ENCODE measurements at regions not wholly inside any gene's neighbourhood (a gene's known extent, or its start where the extent isn't known, plus 50 kb on each side); places are given as distances from the start of the nearest gene placed in this dataset.

GRCh38 chr4:38268837-38269236 is 308.6 kb downstream of the PTTG2 start (continued):
- TF ChIP-seq ZNF740 (CRISPR knock-in tag; IDR thresholded peaks at IDR 0.05): no peak
- no peak for TF ChIP-seq ZNF740 (tag; IDR thresholded peaks at IDR 0.05)
- TF ChIP-seq, protein P1, sequence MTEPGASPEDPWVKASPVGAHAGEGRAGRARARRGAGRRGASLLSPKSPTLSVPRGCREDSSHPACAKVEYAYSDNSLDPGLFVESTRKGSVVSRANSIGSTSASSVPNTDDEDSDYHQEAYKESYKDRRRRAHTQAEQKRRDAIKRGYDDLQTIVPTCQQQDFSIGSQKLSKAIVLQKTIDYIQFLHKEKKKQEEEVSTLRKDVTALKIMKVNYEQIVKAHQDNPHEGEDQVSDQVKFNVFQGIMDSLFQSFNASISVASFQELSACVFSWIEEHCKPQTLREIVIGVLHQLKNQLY (CRISPR knock-in tag; conservative IDR thresholded peaks at IDR 0.05): no peak
- no peak for TF ChIP-seq STAG1 (CRISPR knock-in tag; IDR thresholded peaks at IDR 0.05; ENCODE audit: borderline replicate concordance)
- TF ChIP-seq ATF4 (CRISPR knock-in tag; IDR thresholded peaks at IDR 0.05): no peak

- no peaks in the 10 kb centered on the region for H3K4me1 ChIP-seq (replicated peaks in 1 of 2; ENCODE audit: control insufficient read depth in 2 of 2, insufficient read depth in 2 of 2, low read length in 2 of 2)
- H3K27me3 ChIP-seq (ENCODE audit: control insufficient read depth in 2 of 2, insufficient read depth in 2 of 2, low read length in 2 of 2): no peaks in the 10 kb centered on the region
- 0 out of 2 replicates have a peak, but pooled peaks cover 3% of the 10 kb centered on the region for H3K9me3 ChIP-seq (replicated peaks; ENCODE audit: control insufficient read depth, insufficient read depth, low read depth, low read length)
- no peak overlapping the region for H3K9ac ChIP-seq (ENCODE audit: insufficient read depth in 1 of 2, low read depth in 2 of 2, low read length in 2 of 2)
- H3K79me2 ChIP-seq (ENCODE audit: control insufficient read depth, insufficient read depth, low read length): no peaks in the 10 kb centered on the region
- no TSS peak for BruUV-seq (replicated peaks)
- H3K4me2 ChIP-seq (ENCODE audit: insufficient read depth, low read length): no peak overlapping the region
- CTCF ChIA-PET (ENCODE audit: low intra/inter-chr PET ratio): no interaction called here
- DNase-seq (ENCODE audit: extremely low read depth in 1 of 4, low spot score in 3 of 4) (no peak), FAIRE-seq (no peak), ATAC-seq (no peak)
- no peaks in the 10 kb centered on the region for H4K20me1 ChIP-seq (replicated peaks; ENCODE audit: control insufficient read depth, insufficient read depth, low read length)
- TF ChIP-seq TAF1 (IDR thresholded peaks at IDR 0.05; ENCODE audit: control insufficient read depth, extremely low read depth, insufficient read depth, low read length, severe bottlenecking): no peak
- TF ChIP-seq, protein P1 (CRISPR knock-in tag; conservative IDR thresholded peaks at IDR 0.05): no peak
- 0 out of 2 replicates have a peak, but pooled peaks have one; percentile 2 for TF ChIP-seq SPI1 (IDR thresholded peaks at IDR 0.05; ENCODE audit: borderline replicate concordance, low read depth, low read length)
- intact Hi-C loops (cut with micrococcal nuclease) (no loop called here), in situ Hi-C loops (cut with MboI) (no loop called here)
- no peak overlapping the region for H3K4me3 ChIP-seq
- H2AFZ ChIP-seq (ENCODE audit: low read depth, low read length): no peak overlapping the region
- no peaks in the 10 kb centered on the region for H3K36me3 ChIP-seq (ENCODE audit: control insufficient read depth, insufficient read depth, low read length)
- POLR2A ChIA-PET: interaction anchor here (0.9 kb wide), 1 partner anchor 12 kb away, joined by 5 read pairs; no protein-coding TSS in a partner anchor
- H3K9me1 ChIP-seq (ENCODE audit: control insufficient read depth, insufficient read depth, low read length): no peaks in the 10 kb centered on the region
- H3K27ac ChIP-seq (ENCODE audit: extremely low read depth, low read depth, low read length): no peak overlapping the region
Observed at GRCh38 chr4:38273407-38273806, 313.2 kb downstream of the PTTG2 start.

Data from K562 (cell line).